BJ (cell line): ENCODE measurements at regions not wholly inside any gene's neighbourhood (a gene's known extent, or its start where the extent isn't known, plus 50 kb on each side); places are given as distances from the start of the nearest gene placed in this dataset.
"Not testable (repeated sequence)": the region's sequence is repeated elsewhere in the genome, so short reads cannot be mapped to it uniquely, and the experiment has no call there.

Experiments used
- CTCF ChIA-PET: fragments of 350-600 bp; formaldehyde crosslinking; extraction: SDS; loops from one replicate; lab custom pipeline; 2021; ENCODE audit warnings: antibody characterized with exemption, inconsistent platforms; lab: Yijun Ruan, JAX
- POLR2A ChIA-PET: fragments of 300-600 bp; sonication (Branson Sonifier 250); formaldehyde crosslinking; extraction: SDS; loops from one replicate; lab custom pipeline; 2021; ENCODE audit warnings: antibody characterized with exemption; lab: Charles Lee
- DNase-seq: peaks from one replicate; pipeline ENCODE4 v3.0.0-alpha.2; 2011; ENCODE audit warnings: low read depth
- H3K27me3 ChIP-seq: 2 replicates; pipeline ENCODE4 v1.6.0; 2011; ENCODE audit warnings: low read length; ENCODE audit not compliant: control insufficient read depth, insufficient read depth
- H3K36me3 ChIP-seq: 2 replicates; pipeline ENCODE4 v1.5.1; 2011; ENCODE audit warnings: low read length; ENCODE audit not compliant: control insufficient read depth, insufficient read depth
- H3K4me3 ChIP-seq: 2 replicates; pipeline ENCODE4 v1.5.1; 2011; ENCODE audit warnings: low read depth, mild to moderate bottlenecking, control low read depth, low read length
- TF ChIP-seq, protein P1 (sequence below): IDR thresholded peaks from 2 replicates; pipeline ENCODE4 v1.5.1; 2011; ENCODE audit warnings: low read depth, mild to moderate bottlenecking, control low read depth, inconsistent platforms, low read length, moderate library complexity; ENCODE audit not compliant: insufficient read depth

- Histone ChIP-seq H3K27me3 (no peaks in the 10 kb centered on the region), H3K36me3 (no peaks in the 10 kb centered on the region), H3K4me3 (no peak overlapping the region)
- TF ChIP-seq, protein P1, sequence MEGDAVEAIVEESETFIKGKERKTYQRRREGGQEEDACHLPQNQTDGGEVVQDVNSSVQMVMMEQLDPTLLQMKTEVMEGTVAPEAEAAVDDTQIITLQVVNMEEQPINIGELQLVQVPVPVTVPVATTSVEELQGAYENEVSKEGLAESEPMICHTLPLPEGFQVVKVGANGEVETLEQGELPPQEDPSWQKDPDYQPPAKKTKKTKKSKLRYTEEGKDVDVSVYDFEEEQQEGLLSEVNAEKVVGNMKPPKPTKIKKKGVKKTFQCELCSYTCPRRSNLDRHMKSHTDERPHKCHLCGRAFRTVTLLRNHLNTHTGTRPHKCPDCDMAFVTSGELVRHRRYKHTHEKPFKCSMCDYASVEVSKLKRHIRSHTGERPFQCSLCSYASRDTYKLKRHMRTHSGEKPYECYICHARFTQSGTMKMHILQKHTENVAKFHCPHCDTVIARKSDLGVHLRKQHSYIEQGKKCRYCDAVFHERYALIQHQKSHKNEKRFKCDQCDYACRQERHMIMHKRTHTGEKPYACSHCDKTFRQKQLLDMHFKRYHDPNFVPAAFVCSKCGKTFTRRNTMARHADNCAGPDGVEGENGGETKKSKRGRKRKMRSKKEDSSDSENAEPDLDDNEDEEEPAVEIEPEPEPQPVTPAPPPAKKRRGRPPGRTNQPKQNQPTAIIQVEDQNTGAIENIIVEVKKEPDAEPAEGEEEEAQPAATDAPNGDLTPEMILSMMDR, result no peak
- ChIA-PET POLR2A (interaction anchor here (0.6 kb wide), 1 partner anchor 907 kb away, joined by 7 read pairs; no protein-coding TSS in a partner anchor), CTCF (no interaction called here)
- no peak for DNase-seq
Measured at GRCh38 chr5:117604845-117605244, 1030.2 kb upstream of the SEMA6A start.

- H3K27me3 ChIP-seq, CTCF ChIA-PET, H3K36me3 ChIP-seq, POLR2A ChIA-PET, DNase-seq, H3K4me3 ChIP-seq: not testable (repeated sequence)
Measured at GRCh38 chr5:117599811-117600210, 1025.2 kb upstream of the SEMA6A start.

DNA sequence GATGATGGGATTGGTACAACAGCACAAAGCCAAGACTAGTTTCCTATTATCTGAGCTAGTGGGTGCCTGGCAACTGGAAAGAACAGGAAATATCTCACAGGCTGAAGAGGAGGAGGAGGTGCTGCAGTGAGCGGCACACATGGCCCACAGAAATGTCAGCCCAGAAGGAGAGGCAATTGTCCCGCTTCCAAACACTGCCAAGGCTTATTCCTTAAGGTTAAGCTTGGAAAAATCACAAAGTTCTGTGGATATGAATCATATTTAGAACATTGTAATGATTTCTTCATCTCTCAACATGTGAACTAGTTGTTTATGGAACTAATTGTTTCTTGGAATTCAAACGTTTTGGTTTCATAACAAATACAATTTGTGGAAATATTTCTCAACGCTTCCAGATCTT is 1019.5 kb upstream of the SEMA6A start:
- ChIA-PET CTCF (interaction anchor here (0.6 kb wide), 1 partner anchor 1125 kb away, joined by 4 read pairs; no protein-coding TSS in a partner anchor), POLR2A (no interaction called here)
- DNase-seq, result peak; percentile 20
- H3K36me3 ChIP-seq, result no peaks in the 10 kb centered on the region
- TF ChIP-seq, protein P1, result no peak
- H3K4me3 ChIP-seq, result no peak overlapping the region
- H3K27me3 ChIP-seq, result no peaks in the 10 kb centered on the region

DNA sequence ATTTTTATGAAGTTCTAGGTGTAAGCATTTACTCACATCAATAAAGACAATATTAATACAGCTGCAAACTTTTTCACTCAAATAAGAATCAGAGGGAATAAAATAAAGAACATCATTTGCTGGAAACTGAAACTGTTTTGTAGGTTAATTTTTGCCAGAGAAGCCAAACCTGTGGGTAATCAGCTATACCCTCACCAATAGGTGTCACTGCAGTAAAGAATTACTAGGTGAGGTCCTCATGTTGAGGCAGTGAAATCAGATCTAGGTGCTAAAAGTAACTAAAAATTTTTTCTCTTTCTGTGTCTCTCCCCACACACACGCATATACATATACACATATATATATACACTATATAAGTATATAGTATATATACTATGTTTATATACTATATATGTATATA is 1016.3 kb upstream of the SEMA6A start:
- Histone ChIP-seq H3K27me3 (no peaks in the 10 kb centered on the region), H3K4me3 (no peak overlapping the region), H3K36me3 (no peaks in the 10 kb centered on the region)
- TF ChIP-seq, protein P1, result peak; percentile 43
- ChIA-PET POLR2A (no interaction called here), CTCF (interaction anchor here (0.6 to 1.2 kb wide), 5 partner anchors 14 to 1020 kb away, joined by 3 to 4 read pairs (median 3); no protein-coding TSS in a partner anchor)
- no peak for DNase-seq

GRCh38 chr5:117588611-117589010 is 1014.0 kb upstream of the SEMA6A start:
- no peak for DNase-seq
- TF ChIP-seq, protein P1, result no peak
- ChIA-PET POLR2A (no interaction called here), CTCF (interaction anchor here (0.6 to 0.7 kb wide), 2 partner anchors 8 to 898 kb away, joined by 3 read pairs; no protein-coding TSS in a partner anchor)
- Histone ChIP-seq H3K36me3 (no peaks in the 10 kb centered on the region), H3K27me3 (no peaks in the 10 kb centered on the region), H3K4me3 (no peak overlapping the region)

DNA sequence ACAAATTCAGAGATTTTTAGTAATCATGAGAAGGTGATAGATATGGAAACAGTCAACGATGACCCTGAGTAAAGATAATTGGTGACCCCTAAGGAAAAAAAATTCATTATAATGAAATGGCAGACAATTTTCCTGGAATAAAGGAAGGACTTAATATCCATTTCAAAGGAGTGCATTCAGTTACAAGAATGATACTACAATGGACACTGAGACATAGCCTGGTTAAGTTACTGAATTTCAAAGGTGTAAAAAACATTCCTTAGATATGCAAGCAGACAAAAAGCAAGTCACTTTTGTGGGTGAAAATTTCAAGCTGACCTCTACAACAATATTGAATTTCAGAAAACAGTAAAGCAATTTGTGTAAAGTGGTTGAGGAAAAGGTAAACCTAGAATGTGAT is 1012.5 kb upstream of the SEMA6A start:
- CTCF ChIA-PET, result no interaction called here
- H3K4me3 ChIP-seq, result no peak overlapping the region
- H3K36me3 ChIP-seq, result no peaks in the 10 kb centered on the region
- H3K27me3 ChIP-seq, result no peaks in the 10 kb centered on the region
- POLR2A ChIA-PET, result no interaction called here
- no peak for DNase-seq
- TF ChIP-seq, protein P1, result no peak
